T47D (cell line): ENCODE measurements at regions not wholly inside any gene's neighbourhood (a gene's known extent, or its start where the extent isn't known, plus 50 kb on each side); places are given as distances from the start of the nearest gene placed in this dataset.

ENCODE experiments used
- DNase-seq, 2 experiments: peaks; one replicate each; pipeline versions ENCODE4 v3.0.0 to v3.0.0-alpha.2; 2011 to 2012; ENCODE audit warnings: low read depth in 1 of 2, low spot score in 1 of 2
- JUND ChIP-seq: IDR thresholded peaks from 2 replicates; pipeline ENCODE4 v1.6.1; 2012; ENCODE audit warnings: low read depth
- in situ Hi-C: cut with HindIII; loops from 2 replicates; pipeline ENCODE4 v1.10.0; 2016; ENCODE audit warnings: low sequenced_read_pairs, low pct_unique_long_range_greater_than_20kb

DNA sequence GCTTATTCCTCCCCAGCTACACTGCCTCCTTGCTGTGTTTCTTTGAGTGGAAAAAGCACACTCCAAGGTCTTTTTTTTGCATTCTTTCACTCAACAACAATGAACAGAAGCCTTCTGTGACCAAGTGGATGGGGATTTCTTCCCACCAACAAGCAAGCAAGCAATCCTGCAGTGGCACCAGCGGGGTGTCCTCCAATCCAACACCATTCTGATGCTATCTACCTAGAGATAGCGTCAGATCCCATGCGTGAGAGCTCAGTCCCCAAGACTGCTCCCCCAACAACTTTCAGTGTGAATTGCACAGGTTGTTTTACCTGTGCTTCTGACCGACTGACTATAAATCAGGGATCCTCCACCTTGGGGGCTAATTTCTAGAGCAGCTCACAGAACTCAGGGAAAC is 311.0 kb upstream of the PODXL start:
- no peak for DNase-seq

GRCh38 chr7:131865911-131866310 is 309.5 kb upstream of the PODXL start:
- TF ChIP-seq JUND = no peak
- in situ Hi-C loops = no loop called here
- no peak for DNase-seq

More for the DNA sequence above, 311.0 kb upstream of the PODXL start:
- TF ChIP-seq JUND = no peak
- in situ Hi-C loops = no loop called here

- peak in 1 of 2 experiments; percentile 43 for DNase-seq
- TF ChIP-seq JUND = no peak
- in situ Hi-C loops = no loop called here
These were observed 305.4 kb upstream of the PODXL start for GRCh38 chr7:131861620-131862346.

GRCh38 chr7:131859147-131859821 is 302.9 kb upstream of the PODXL start:
- in situ Hi-C loops = no loop called here
- DNase-seq = peak; percentile 4 to 51

GRCh38 chr7:131858611-131859010 is 302.2 kb upstream of the PODXL start:
- in situ Hi-C loops = no loop called here
- TF ChIP-seq JUND = no peak
- no peak for DNase-seq

More at GRCh38 chr7:131859147-131859821, 302.9 kb upstream of the PODXL start:
- no peak for TF ChIP-seq JUND

- in situ Hi-C loops = no loop called here
- no peak for DNase-seq
- no peak for TF ChIP-seq JUND
These were observed 293.0 kb upstream of the PODXL start for GRCh38 chr7:131849472-131849871.

DNA sequence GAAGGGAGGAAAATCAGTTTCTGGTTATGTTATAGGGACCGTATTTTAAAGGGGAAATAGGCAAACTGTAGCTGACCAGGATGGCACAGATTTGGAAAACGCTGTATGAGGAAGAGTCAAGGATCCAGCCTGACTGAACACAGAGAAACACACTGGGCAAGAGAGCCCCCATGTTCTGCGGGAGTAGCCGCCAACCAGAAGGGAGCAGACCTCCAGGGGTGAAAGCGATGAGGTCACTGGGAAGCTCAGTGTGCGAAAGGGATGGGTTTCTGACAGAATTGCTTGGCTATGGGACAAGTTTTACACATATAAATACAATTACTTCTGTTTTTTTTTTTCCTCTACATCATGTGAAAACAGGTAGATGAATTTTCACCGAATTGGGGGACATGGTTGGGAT is 291.6 kb upstream of the PODXL start:
- in situ Hi-C loops = no loop called here
- DNase-seq = no peak
- no peak for TF ChIP-seq JUND

- no peak for DNase-seq
- in situ Hi-C loops = no loop called here
- no peak for TF ChIP-seq JUND
These were observed 289.3 kb upstream of the PODXL start for GRCh38 chr7:131845573-131846314.

DNA sequence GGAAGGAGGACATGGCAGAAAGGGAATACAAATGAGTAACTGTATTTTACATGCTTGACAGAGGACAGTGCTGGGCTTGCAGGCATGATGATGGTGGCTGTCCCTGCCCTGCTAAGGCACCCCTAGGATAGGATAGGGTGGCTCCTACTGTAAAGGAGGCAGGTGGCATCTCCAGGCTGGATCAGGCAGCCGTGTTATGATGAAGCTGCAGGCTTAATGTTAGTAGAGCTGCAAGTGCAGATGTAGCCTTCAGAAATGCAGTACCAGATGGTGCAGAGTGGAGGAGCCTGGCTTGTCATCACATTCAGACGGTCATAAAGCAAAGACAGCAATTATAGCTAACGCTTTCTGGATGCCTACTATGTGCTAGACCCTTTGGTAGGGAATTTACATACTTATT is 287.9 kb upstream of the PODXL start:
- no peak for DNase-seq
- no peak for TF ChIP-seq JUND
- in situ Hi-C loops = no loop called here

- in situ Hi-C loops = no loop called here
- TF ChIP-seq JUND = no peak
- no peak for DNase-seq
These were observed 287.5 kb upstream of the PODXL start for GRCh38 chr7:131843898-131844331.

GRCh38 chr7:131839967-131840690 is 283.7 kb upstream of the PODXL start:
- TF ChIP-seq JUND = no peak
- in situ Hi-C loops = no loop called here
- no peak for DNase-seq

DNA sequence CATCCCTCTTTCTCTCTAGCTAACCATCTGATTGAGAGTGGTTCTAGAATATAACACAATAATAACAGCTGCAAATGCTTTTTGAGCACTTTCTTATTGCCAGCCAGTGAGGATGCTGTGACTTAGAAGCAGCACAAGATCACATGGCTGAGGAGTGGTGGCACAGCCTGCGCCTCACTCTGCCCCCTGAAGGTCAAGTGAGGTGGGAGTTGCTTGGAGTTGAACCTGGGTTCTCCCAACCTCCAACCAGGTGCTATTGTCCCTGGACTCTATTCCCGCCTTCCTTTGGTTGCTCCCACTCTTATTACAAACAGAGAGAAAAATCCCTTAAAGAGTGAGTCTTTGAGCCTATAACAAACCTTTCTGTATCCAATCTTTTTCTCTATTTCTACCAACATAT is 280.3 kb upstream of the PODXL start:
- in situ Hi-C loops = no loop called here
- no peak for TF ChIP-seq JUND
- DNase-seq = no peak
